ENCODE measurements at regions not wholly inside any gene's neighbourhood (a gene's known extent, or its start where the extent isn't known, plus 50 kb on each side); places are given as distances from the start of the nearest gene placed in this dataset.

- no peak for DNase-seq (ENCODE audit: low read depth in 3 of 3, low spot score in 1 of 3)
Measured at GRCh38 chr16:6160871-6161270, 1063.3 kb upstream of the EEF2KMT start.

- no peak for DNase-seq (ENCODE audit: low read depth in 3 of 3, low spot score in 1 of 3)
Measured at GRCh38 chr16:6160303-6160702, 1062.7 kb upstream of the EEF2KMT start.

- no peak for DNase-seq (ENCODE audit: low read depth in 3 of 3, low spot score in 1 of 3)
Measured at GRCh38 chr16:6157806-6158205, 1060.2 kb upstream of the EEF2KMT start.

GRCh38 chr16:6155271-6155670 lies 1057.7 kb upstream of the EEF2KMT start:
- no peak for DNase-seq (ENCODE audit: low read depth in 3 of 3, low spot score in 1 of 3)

- DNase-seq (ENCODE audit: low read depth in 3 of 3, low spot score in 1 of 3) = no peak
Measured at GRCh38 chr16:6153901-6154300, 1056.3 kb upstream of the EEF2KMT start.

- no peak for DNase-seq (ENCODE audit: low read depth in 3 of 3, low spot score in 1 of 3)
Measured at GRCh38 chr16:6149031-6149430, 1051.4 kb upstream of the EEF2KMT start.

GRCh38 chr16:6148361-6148760 lies 1050.8 kb upstream of the EEF2KMT start:
- no peak for DNase-seq (ENCODE audit: low read depth in 3 of 3, low spot score in 1 of 3)

GRCh38 chr16:6146874-6147425 lies 1049.4 kb upstream of the EEF2KMT start:
- DNase-seq (ENCODE audit: low read depth in 3 of 3, low spot score in 1 of 3) = no peak

GRCh38 chr16:6146356-6146755 lies 1048.8 kb upstream of the EEF2KMT start:
- DNase-seq (ENCODE audit: low read depth in 3 of 3, low spot score in 1 of 3) = no peak

GRCh38 chr16:6144463-6144862 lies 1046.9 kb upstream of the EEF2KMT start:
- DNase-seq (ENCODE audit: low read depth in 3 of 3, low spot score in 1 of 3) = no peak

GRCh38 chr16:6143020-6143419 lies 1045.4 kb upstream of the EEF2KMT start:
- no peak for DNase-seq (ENCODE audit: low read depth in 3 of 3, low spot score in 1 of 3)

GRCh38 chr16:6133009-6133557 lies 1035.5 kb upstream of the EEF2KMT start:
- DNase-seq (ENCODE audit: low read depth in 3 of 3, low spot score in 1 of 3) = no peak

- no peak for DNase-seq (ENCODE audit: low read depth in 3 of 3, low spot score in 1 of 3)
Measured at GRCh38 chr16:6132121-6132520, 1034.5 kb upstream of the EEF2KMT start.

- no peak for DNase-seq (ENCODE audit: low read depth in 3 of 3, low spot score in 1 of 3)
Measured at GRCh38 chr16:6131526-6132050, 1034.0 kb upstream of the EEF2KMT start.

GRCh38 chr16:6125483-6126259 lies 1028.1 kb upstream of the EEF2KMT start:
- no peak for DNase-seq (ENCODE audit: low read depth in 3 of 3, low spot score in 1 of 3)

GRCh38 chr16:6124136-6124535 lies 1026.5 kb upstream of the EEF2KMT start:
- no peak for DNase-seq (ENCODE audit: low read depth in 3 of 3, low spot score in 1 of 3)

GRCh38 chr16:6122401-6122800 lies 1024.8 kb upstream of the EEF2KMT start:
- no peak for DNase-seq (ENCODE audit: low read depth in 3 of 3, low spot score in 1 of 3)

GRCh38 chr16:6114691-6115090 lies 1017.1 kb upstream of the EEF2KMT start:
- no peak for DNase-seq (ENCODE audit: low read depth in 3 of 3, low spot score in 1 of 3)

GRCh38 chr16:6113749-6114148 lies 1016.2 kb upstream of the EEF2KMT start:
- DNase-seq (ENCODE audit: low read depth in 3 of 3, low spot score in 1 of 3) = no peak

GRCh38 chr16:6112700-6113099 lies 1015.1 kb upstream of the EEF2KMT start:
- no peak for DNase-seq (ENCODE audit: low read depth in 3 of 3, low spot score in 1 of 3)

- no peak for DNase-seq (ENCODE audit: low read depth in 3 of 3, low spot score in 1 of 3)
Measured at GRCh38 chr16:6111390-6111789, 1013.8 kb upstream of the EEF2KMT start.

GRCh38 chr16:6110346-6110745 lies 1012.8 kb upstream of the EEF2KMT start:
- no peak for DNase-seq (ENCODE audit: low read depth in 3 of 3, low spot score in 1 of 3)
